Stimulated activated CD4-positive, alpha-beta T cell treated with anti-CD3 and anti-CD28 coated beads, Interleukin-12 subunit alpha, Interleukin-12 subunit beta, amount 100 ng/mL, for 24 hours (primary cell): ENCODE measurements at regions not wholly inside any gene's neighbourhood (a gene's known extent, or its start where the extent isn't known, plus 50 kb on each side); places are given as distances from the start of the nearest gene placed in this dataset.

ENCODE experiments used
- DNase-seq, 2 experiments: peaks; one replicate each; pipeline ENCODE4 v3.0.0-alpha.2; 2020; ENCODE audit warnings: low read depth in 2 of 2

GRCh38 chr11:105232021-105232420 is 92.5 kb upstream of the CARD18 start:
- no peak for DNase-seq

- DNase-seq: no peak
Measured at GRCh38 chr11:105230586-105230985, 91.0 kb upstream of the CARD18 start.

- DNase-seq: no peak
Measured at GRCh38 chr11:105229761-105230160, 90.2 kb upstream of the CARD18 start.

- DNase-seq: no peak
Measured at GRCh38 chr11:105229257-105229656, 89.7 kb upstream of the CARD18 start.

- no peak for DNase-seq
Measured at GRCh38 chr11:105227363-105227762, 87.8 kb upstream of the CARD18 start.

- no peak for DNase-seq
Measured at GRCh38 chr11:105226766-105227165, 87.2 kb upstream of the CARD18 start.

- no peak for DNase-seq
Measured at GRCh38 chr11:105226091-105226490, 86.5 kb upstream of the CARD18 start.

GRCh38 chr11:105224482-105225253 is 85.1 kb upstream of the CARD18 start:
- no peak for DNase-seq

GRCh38 chr11:105220121-105220520 is 80.6 kb upstream of the CARD18 start:
- DNase-seq: no peak

- no peak for DNase-seq
Measured at GRCh38 chr11:105219670-105220069, 80.1 kb upstream of the CARD18 start.

- DNase-seq: no peak
Measured at GRCh38 chr11:105219269-105219668, 79.7 kb upstream of the CARD18 start.

GRCh38 chr11:105215528-105215927 is 76.0 kb upstream of the CARD18 start:
- no peak for DNase-seq

GRCh38 chr11:105211806-105212554 is 72.4 kb upstream of the CARD18 start:
- DNase-seq: no peak

- no peak for DNase-seq
Measured at GRCh38 chr11:105208019-105208418, 68.5 kb upstream of the CARD18 start.

GRCh38 chr11:105206633-105207032 is 67.1 kb upstream of the CARD18 start:
- no peak for DNase-seq

- no peak for DNase-seq
Measured at GRCh38 chr11:105204636-105205035, 65.1 kb upstream of the CARD18 start.

- no peak for DNase-seq
Measured at GRCh38 chr11:105203569-105204240, 64.1 kb upstream of the CARD18 start.

- no peak for DNase-seq
Measured at GRCh38 chr11:105202844-105203548, 63.4 kb upstream of the CARD18 start.

- DNase-seq: no peak
Measured at GRCh38 chr11:105202422-105202821, 62.9 kb upstream of the CARD18 start.

GRCh38 chr11:105201166-105201565 is 61.6 kb upstream of the CARD18 start:
- no peak for DNase-seq

GRCh38 chr11:105197071-105197815 is 57.7 kb upstream of the CARD18 start:
- DNase-seq: no peak
